CD4-positive, alpha-beta T cell treated with Interleukin-17A for 4 hours (primary cell): ENCODE measurements at regions not wholly inside any gene's neighbourhood (a gene's known extent, or its start where the extent isn't known, plus 50 kb on each side); places are given as distances from the start of the nearest gene placed in this dataset.

ENCODE experiments used
- DNase-seq: peaks from one replicate; pipeline ENCODE4 v3.0.0-alpha.2; 2020; ENCODE audit warnings: mixed read lengths

- no peak for DNase-seq
These were observed 134.2 kb upstream of the RGMB start for GRCh38 chr5:98639274-98639673.

GRCh38 chr5:98641671-98642070 lies 131.8 kb upstream of the RGMB start:
- DNase-seq = no peak

- no peak for DNase-seq
These were observed 129.9 kb upstream of the RGMB start for GRCh38 chr5:98643569-98643968.

- DNase-seq = no peak
These were observed 121.7 kb upstream of the RGMB start for GRCh38 chr5:98651715-98652114.

GRCh38 chr5:98656125-98656795 lies 117.2 kb upstream of the RGMB start:
- DNase-seq = no peak

- no peak for DNase-seq
These were observed 116.7 kb upstream of the RGMB start for GRCh38 chr5:98656796-98657195.

- no peak for DNase-seq
These were observed 115.9 kb upstream of the RGMB start for GRCh38 chr5:98657559-98657958.

GRCh38 chr5:98663521-98663920 lies 109.9 kb upstream of the RGMB start:
- no peak for DNase-seq

- DNase-seq = no peak
These were observed 108.7 kb upstream of the RGMB start for GRCh38 chr5:98664736-98665135.

GRCh38 chr5:98679963-98680362 lies 93.5 kb upstream of the RGMB start:
- no peak for DNase-seq

- DNase-seq = no peak
These were observed 83.5 kb upstream of the RGMB start for GRCh38 chr5:98690002-98690401.

GRCh38 chr5:98694902-98695301 lies 78.6 kb upstream of the RGMB start:
- no peak for DNase-seq

- DNase-seq = no peak
These were observed 75.1 kb upstream of the RGMB start for GRCh38 chr5:98698359-98698758.

GRCh38 chr5:98700730-98701129 lies 72.7 kb upstream of the RGMB start:
- no peak for DNase-seq

- DNase-seq = no peak
These were observed 67.6 kb upstream of the RGMB start for GRCh38 chr5:98705841-98706240.

GRCh38 chr5:98709681-98710080 lies 63.8 kb upstream of the RGMB start:
- no peak for DNase-seq

GRCh38 chr5:98713027-98713426 lies 60.4 kb upstream of the RGMB start:
- DNase-seq = no peak

GRCh38 chr5:98713856-98714255 lies 59.6 kb upstream of the RGMB start:
- no peak for DNase-seq

- no peak for DNase-seq
These were observed 58.7 kb upstream of the RGMB start for GRCh38 chr5:98714710-98715288.

GRCh38 chr5:98721231-98721928 lies 52.1 kb upstream of the RGMB start:
- no peak for DNase-seq

- DNase-seq = no peak
These were observed 51.3 kb upstream of the RGMB start for GRCh38 chr5:98722188-98722587.

GRCh38 chr5:98723061-98723460 lies 50.4 kb upstream of the RGMB start:
- no peak for DNase-seq
